Naive B cell (primary cell): ENCODE measurements at regions not wholly inside any gene's neighbourhood (a gene's known extent, or its start where the extent isn't known, plus 50 kb on each side); places are given as distances from the start of the nearest gene placed in this dataset.
A peak's percentile ranks its signal among the peaks of the same experiment; 100 is the strongest.

Source experiments
- ATAC-seq, 2 donors: fragments of 150-1000 bp; cut with Tn5 transposase; 2 replicates each; pipeline ENCODE4 v1.10.0; 2021; ENCODE audit warnings: low read depth in 2 of 2, mild to moderate bottlenecking in 2 of 2, moderate library complexity in 2 of 2
- DNase-seq: peaks from one replicate; pipeline ENCODE4 v3.0.0; 2022
- H3K27ac Mint-ChIP-seq, 6 donors: one replicate each; pipeline ENCODE4 v1.8.0; 2020 to 2022; ENCODE audit warnings: mild to moderate bottlenecking in 6 of 6, mixed read lengths in 6 of 6, moderate library complexity in 5 of 6, inconsistent platforms in 2 of 6
- H3K27me3 Mint-ChIP-seq, 3 donors: one replicate each; pipeline ENCODE4 v1.8.0; 2021 to 2022; ENCODE audit warnings: mixed read lengths in 3 of 3, mild to moderate bottlenecking in 1 of 3
- H3K36me3 Mint-ChIP-seq, 2 donors: one replicate each; pipeline ENCODE4 v1.8.0; 2020 to 2022; ENCODE audit warnings: mixed read lengths in 2 of 2, inconsistent platforms in 1 of 2, mild to moderate bottlenecking in 1 of 2
- H3K4me1 Mint-ChIP-seq, 3 donors: one replicate each; pipeline ENCODE4 v1.8.0; 2020 to 2022; ENCODE audit warnings: mixed read lengths in 3 of 3, inconsistent platforms in 1 of 3, mild to moderate bottlenecking in 1 of 3, moderate library complexity in 1 of 3
- H3K4me3 Mint-ChIP-seq, 8 donors: one replicate each; pipeline ENCODE4 v1.8.0; 2020 to 2022; ENCODE audit warnings: mild to moderate bottlenecking in 8 of 8, mixed read lengths in 8 of 8, moderate library complexity in 8 of 8, inconsistent platforms in 2 of 8
- H3K9me3 Mint-ChIP-seq, 7 donors: one replicate each; pipeline ENCODE4 v1.8.0; 2020 to 2022; ENCODE audit warnings: mixed read lengths in 7 of 7, mild to moderate bottlenecking in 5 of 7, inconsistent platforms in 2 of 7, moderate library complexity in 1 of 7

GRCh38 chr6:1203546-1203945 lies 108.4 kb upstream of the FOXQ1 start:
- peaks cover 17 to 54% (median 27%) of the 10 kb centered on the region in 3 donors for H3K27me3 Mint-ChIP-seq

GRCh38 chr6:1202201-1202600 lies 109.7 kb upstream of the FOXQ1 start:
- DNase-seq, result no peak
- Mint-ChIP-seq H3K4me1 (no peaks in the 10 kb centered on the region), H3K27ac (no peak overlapping the region), H3K36me3 (no peaks in the 10 kb centered on the region), H3K9me3 (peaks cover 0 to 2% (median 0%) of the 10 kb centered on the region in 7 donors), H3K27me3 (peaks cover 9 to 44% (median 20%) of the 10 kb centered on the region in 3 donors), H3K4me3 (no peak overlapping the region)
- ATAC-seq, result no peak

More at GRCh38 chr6:1203546-1203945, 108.4 kb upstream of the FOXQ1 start:
- no peaks in the 10 kb centered on the region for H3K36me3 Mint-ChIP-seq
- peaks cover 0 to 10% (median 3%) of the 10 kb centered on the region in 7 donors for H3K9me3 Mint-ChIP-seq
- ATAC-seq (no peak), DNase-seq (no peak)
- no peaks in the 10 kb centered on the region for H3K4me1 Mint-ChIP-seq
- no peak overlapping the region for H3K27ac Mint-ChIP-seq
- no peak overlapping the region for H3K4me3 Mint-ChIP-seq

GRCh38 chr6:1201547-1202200 lies 110.2 kb upstream of the FOXQ1 start:
- no peak for ATAC-seq
- Mint-ChIP-seq H3K27me3 (peaks cover 4 to 42% (median 16%) of the 10 kb centered on the region in 3 donors), H3K9me3 (peaks cover 0 to 2% (median 0%) of the 10 kb centered on the region in 7 donors), H3K4me1 (no peaks in the 10 kb centered on the region), H3K4me3 (peak overlapping the region in 1 of 8 donors; percentile 9), H3K36me3 (no peaks in the 10 kb centered on the region), H3K27ac (no peak overlapping the region)
- DNase-seq, result no peak

DNA sequence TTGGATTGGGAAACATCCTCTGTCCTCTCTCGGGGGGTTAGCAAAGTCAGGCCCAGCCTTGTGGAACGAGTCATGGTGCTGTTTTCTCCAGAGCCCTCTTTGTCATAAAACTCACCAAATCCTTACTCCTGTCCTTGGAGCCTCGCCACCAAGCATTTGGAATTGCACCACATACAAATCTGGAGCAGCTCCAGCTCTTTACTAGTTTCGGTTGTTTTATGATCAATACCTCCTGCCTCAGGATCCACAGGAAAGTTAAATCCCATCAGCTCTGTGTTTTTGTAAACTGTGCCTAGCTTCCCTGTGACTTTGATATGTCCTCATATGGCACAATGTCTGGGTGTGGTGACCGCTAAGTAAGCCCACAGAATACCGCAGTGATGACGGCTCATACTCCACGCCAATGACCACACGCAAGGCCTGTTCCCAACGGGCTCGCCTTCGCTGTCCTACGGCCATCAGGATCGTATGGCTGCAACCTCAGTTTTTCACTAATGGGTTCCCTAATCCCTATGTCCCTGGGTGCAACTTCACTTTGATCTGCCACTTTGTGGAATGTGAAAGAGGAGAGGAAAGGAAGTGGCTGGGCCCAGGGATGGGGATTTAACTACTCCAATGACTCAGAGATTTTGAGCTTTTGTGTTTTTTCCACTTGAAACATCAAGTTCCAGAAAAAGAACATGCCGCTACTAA lies 111.3 kb upstream of the FOXQ1 start:
- Mint-ChIP-seq H3K4me3 (no peak overlapping the region), H3K27ac (no peak overlapping the region), H3K36me3 (no peaks in the 10 kb centered on the region), H3K27me3 (peaks cover 5 to 31% (median 15%) of the 10 kb centered on the region in 3 donors), H3K4me1 (no peaks in the 10 kb centered on the region), H3K9me3 (peaks cover 2 to 7% (median 6%) of the 10 kb centered on the region in 7 donors)
- no peak for DNase-seq
- no peak for ATAC-seq

DNA sequence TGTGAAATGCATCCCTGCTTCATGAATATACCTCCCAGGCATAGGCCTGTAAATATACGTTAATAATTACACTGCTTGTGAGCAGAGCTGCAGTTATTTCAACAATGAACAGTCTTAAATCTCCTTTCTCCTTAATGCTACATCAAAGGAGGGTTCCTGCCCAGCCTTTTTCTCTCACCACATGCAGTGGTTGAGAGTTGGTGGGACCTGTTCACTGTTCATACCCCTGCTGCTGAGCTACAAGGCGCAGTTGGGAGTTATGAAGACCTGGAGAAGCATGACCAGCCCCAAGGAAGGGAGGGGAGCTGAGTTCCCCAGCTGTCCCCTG lies 111.9 kb upstream of the FOXQ1 start:
- ATAC-seq, result no peak
- no peak overlapping the region for H3K4me3 Mint-ChIP-seq
- H3K27ac Mint-ChIP-seq, result no peak overlapping the region
- no peak for DNase-seq
- no peaks in the 10 kb centered on the region for H3K36me3 Mint-ChIP-seq
- H3K27me3 Mint-ChIP-seq, result peaks cover 5 to 28% (median 16%) of the 10 kb centered on the region in 3 donors
- peaks cover 2 to 12% (median 6%) of the 10 kb centered on the region in 7 donors for H3K9me3 Mint-ChIP-seq
- H3K4me1 Mint-ChIP-seq, result no peaks in the 10 kb centered on the region

GRCh38 chr6:1197309-1197708 lies 114.6 kb upstream of the FOXQ1 start:
- Mint-ChIP-seq H3K27ac (no peak overlapping the region), H3K4me1 (no peaks in the 10 kb centered on the region), H3K4me3 (no peak overlapping the region), H3K27me3 (peaks cover 5 to 20% (median 13%) of the 10 kb centered on the region in 3 donors), H3K9me3 (peaks cover 2 to 24% (median 12%) of the 10 kb centered on the region in 7 donors), H3K36me3 (no peaks in the 10 kb centered on the region)
- no peak for ATAC-seq
- DNase-seq, result no peak

DNA sequence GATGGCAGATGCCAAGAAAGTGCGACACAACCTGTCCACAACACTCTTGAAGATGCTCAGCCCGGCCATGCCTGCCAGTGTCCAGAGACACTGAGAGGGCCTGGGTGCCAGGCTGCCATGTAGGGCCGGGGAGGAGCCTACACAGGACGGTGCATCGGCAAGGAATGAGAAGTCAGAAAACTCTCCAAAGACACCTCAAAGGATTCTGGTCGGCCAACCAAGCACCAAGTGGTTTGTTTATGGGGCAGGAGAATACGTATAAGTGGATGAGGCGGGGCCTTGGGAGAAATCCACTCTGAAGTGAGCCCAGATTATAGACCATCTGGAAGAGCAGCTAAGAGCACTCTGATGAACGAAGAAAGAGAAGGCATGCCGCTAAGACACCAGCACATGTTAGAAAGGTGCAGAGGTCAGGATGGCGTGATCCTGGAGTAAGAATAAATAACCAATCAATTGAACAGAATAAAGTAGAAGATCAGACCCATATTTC lies 120.7 kb upstream of the FOXQ1 start:
- H3K27me3 Mint-ChIP-seq, result peaks cover 0 to 22% (median 10%) of the 10 kb centered on the region in 3 donors
- H3K27ac Mint-ChIP-seq, result no peak overlapping the region

DNA sequence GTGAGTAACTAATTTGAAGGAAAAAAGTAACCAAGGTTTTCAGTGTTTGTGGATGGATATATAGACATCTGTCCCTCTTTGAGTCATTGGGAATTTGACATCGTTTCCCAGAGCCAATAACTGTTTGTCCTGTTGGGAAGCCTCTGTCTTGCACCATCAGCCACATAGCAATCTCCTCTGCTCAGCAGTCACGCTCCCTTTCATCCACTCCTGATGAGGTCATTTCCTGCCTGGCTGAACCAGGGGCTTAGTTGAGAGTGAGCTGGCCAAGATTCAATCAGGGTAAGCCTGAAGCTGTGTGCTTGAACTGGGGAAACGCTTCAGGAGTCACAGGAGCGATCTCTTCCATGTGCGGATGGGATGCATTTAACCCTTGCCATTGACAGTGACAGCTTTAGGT lies 121.5 kb upstream of the FOXQ1 start:
- DNase-seq (no peak), ATAC-seq (no peak)
- Mint-ChIP-seq H3K4me1 (no peaks in the 10 kb centered on the region), H3K9me3 (peaks cover 0 to 28% (median 7%) of the 10 kb centered on the region in 7 donors), H3K27me3 (peaks cover 0 to 15% (median 5%) of the 10 kb centered on the region in 3 donors), H3K27ac (no peak overlapping the region), H3K36me3 (no peaks in the 10 kb centered on the region), H3K4me3 (no peak overlapping the region)

More for the DNA sequence above, 120.7 kb upstream of the FOXQ1 start:
- Mint-ChIP-seq H3K36me3 (no peaks in the 10 kb centered on the region), H3K9me3 (peaks cover 2 to 36% (median 12%) of the 10 kb centered on the region in 7 donors), H3K4me3 (no peak overlapping the region), H3K4me1 (no peaks in the 10 kb centered on the region)
- no peak for DNase-seq
- ATAC-seq, result no peak

DNA sequence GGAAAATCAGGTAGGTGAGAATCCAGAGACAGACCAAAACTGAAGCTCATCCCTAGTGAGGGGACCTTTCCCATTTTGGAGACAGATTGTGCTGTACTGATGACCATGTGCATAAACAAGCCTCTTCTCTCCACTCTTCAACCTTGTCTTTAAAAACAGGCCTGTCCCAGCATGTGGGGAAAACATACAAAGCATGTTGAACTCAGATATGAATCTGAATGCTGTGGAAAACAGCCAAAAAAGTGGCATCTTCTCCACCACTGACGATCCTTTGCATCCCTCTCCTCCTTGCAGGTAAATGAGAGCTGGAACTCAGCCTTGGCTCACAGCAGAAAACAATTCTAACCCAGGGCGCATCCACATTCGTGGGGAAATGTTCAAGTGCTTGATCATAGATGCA lies 123.7 kb upstream of the FOXQ1 start:
- no peaks in the 10 kb centered on the region for H3K4me1 Mint-ChIP-seq
- H3K9me3 Mint-ChIP-seq, result peaks cover 0 to 12% (median 0%) of the 10 kb centered on the region in 7 donors
- no peak overlapping the region for H3K27ac Mint-ChIP-seq
- H3K4me3 Mint-ChIP-seq, result no peak overlapping the region
- peaks cover 0 to 11% (median 5%) of the 10 kb centered on the region in 3 donors for H3K27me3 Mint-ChIP-seq
- DNase-seq (no peak), ATAC-seq (no peak)
- no peaks in the 10 kb centered on the region for H3K36me3 Mint-ChIP-seq

- peaks cover 0 to 11% (median 5%) of the 10 kb centered on the region in 3 donors for H3K27me3 Mint-ChIP-seq
- H3K9me3 Mint-ChIP-seq, result peaks cover 0 to 12% (median 0%) of the 10 kb centered on the region in 7 donors
- no peaks in the 10 kb centered on the region for H3K36me3 Mint-ChIP-seq
- no peak overlapping the region for H3K27ac Mint-ChIP-seq
- DNase-seq, result no peak
- H3K4me3 Mint-ChIP-seq, result no peak overlapping the region
- ATAC-seq, result no peak
- H3K4me1 Mint-ChIP-seq, result no peaks in the 10 kb centered on the region
Measured at GRCh38 chr6:1187293-1188131, 124.4 kb upstream of the FOXQ1 start.

- H3K27me3 Mint-ChIP-seq, result no peaks in the 10 kb centered on the region
- H3K27ac Mint-ChIP-seq, result no peak overlapping the region
- H3K36me3 Mint-ChIP-seq, result no peaks in the 10 kb centered on the region
- DNase-seq (no peak), ATAC-seq (no peak)
- H3K9me3 Mint-ChIP-seq, result no peaks in the 10 kb centered on the region
- H3K4me3 Mint-ChIP-seq, result no peak overlapping the region
- H3K4me1 Mint-ChIP-seq, result no peaks in the 10 kb centered on the region
Measured at GRCh38 chr6:1184318-1184717, 127.6 kb upstream of the FOXQ1 start.

DNA sequence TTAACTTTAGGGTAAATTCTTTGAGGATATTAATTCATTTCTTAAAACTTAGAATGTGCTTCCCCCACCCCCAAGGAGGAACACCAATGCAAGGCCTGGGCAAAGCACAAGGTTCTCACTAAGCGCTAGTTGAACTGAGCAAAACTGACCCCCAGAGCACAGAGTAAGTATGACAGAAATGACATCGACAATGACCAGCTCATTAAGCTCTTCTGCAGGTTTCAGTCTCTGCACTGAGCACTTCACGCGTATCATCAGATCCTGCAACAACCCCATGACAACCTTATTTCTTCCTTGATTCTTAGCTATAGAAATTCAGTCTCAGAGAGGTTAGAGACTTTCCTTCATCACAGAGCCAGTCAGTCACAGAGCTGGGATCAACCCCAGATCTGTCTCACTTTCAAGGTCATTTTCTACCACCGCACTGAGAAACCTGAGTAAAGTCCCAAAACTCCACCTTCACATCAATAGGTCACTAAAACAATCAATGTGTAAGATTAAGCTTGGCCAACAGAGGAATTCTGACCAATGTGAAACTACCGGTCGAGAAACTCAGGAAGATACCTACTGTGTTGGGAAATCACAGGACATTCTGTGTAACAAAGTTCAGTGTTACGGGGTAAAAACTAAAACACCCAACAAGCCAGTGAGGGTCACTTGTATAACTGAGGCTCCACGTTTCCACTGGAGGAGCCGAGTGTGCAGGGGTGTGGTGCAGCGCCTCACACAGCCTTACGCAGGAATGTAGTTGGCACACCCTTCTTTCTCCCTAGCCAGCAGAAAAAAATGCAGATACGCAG lies 129.0 kb upstream of the FOXQ1 start:
- peaks cover 0 to 2% (median under 1%) of the 10 kb centered on the region in 3 donors for H3K27me3 Mint-ChIP-seq
- H3K4me3 Mint-ChIP-seq, result no peak overlapping the region
- H3K36me3 Mint-ChIP-seq, result no peaks in the 10 kb centered on the region
- DNase-seq (no peak), ATAC-seq (no peak)
- H3K27ac Mint-ChIP-seq, result no peak overlapping the region
- no peaks in the 10 kb centered on the region for H3K4me1 Mint-ChIP-seq
- H3K9me3 Mint-ChIP-seq, result no peaks in the 10 kb centered on the region
